Mesendoderm (in vitro differentiated cells): ENCODE measurements at regions not wholly inside any gene's neighbourhood (a gene's known extent, or its start where the extent isn't known, plus 50 kb on each side); places are given as distances from the start of the nearest gene placed in this dataset.

Experiments used
- DNase-seq: peaks from one replicate; pipeline ENCODE4 v3.0.0; 2013
- H2AK5ac ChIP-seq: 2 replicates; pipeline ENCODE4 v1.6.1; 2013; ENCODE audit warnings: low read length, inconsistent platforms
- H2BK120ac ChIP-seq: 2 replicates; pipeline ENCODE4 v1.6.1; 2013; ENCODE audit warnings: low read depth, mild to moderate bottlenecking, low read length, moderate library complexity, mixed read lengths
- H2BK15ac ChIP-seq: replicated peaks from 2 replicates; pipeline ENCODE4 v1.6.1; 2013; ENCODE audit warnings: low read depth, mild to moderate bottlenecking, moderate library complexity
- H2BK5ac ChIP-seq: 2 replicates; pipeline ENCODE4 v1.6.1; 2013; ENCODE audit warnings: low read length, inconsistent platforms
- H3K18ac ChIP-seq: 2 replicates; pipeline ENCODE4 v1.6.1; 2013; ENCODE audit warnings: mild to moderate bottlenecking, low read length, mixed read lengths
- H3K23ac ChIP-seq: one replicate; pipeline ENCODE4 v1.6.1; 2013; ENCODE audit warnings: low read length
- H3K27ac ChIP-seq: 2 replicates; pipeline ENCODE4 v1.5.1; 2013; ENCODE audit warnings: low read depth, mild to moderate bottlenecking, inconsistent platforms, low read length, moderate library complexity
- H3K27me3 ChIP-seq: 2 replicates; pipeline ENCODE4 v1.6.1; 2013; ENCODE audit warnings: low read length, control low read depth, mild to moderate bottlenecking, inconsistent platforms; ENCODE audit not compliant: insufficient read depth, poor library complexity
- H3K36me3 ChIP-seq: 2 replicates; pipeline ENCODE4 v1.6.1; 2013; ENCODE audit warnings: low read length, inconsistent platforms; ENCODE audit not compliant: control insufficient read depth, insufficient read depth
- H3K4ac ChIP-seq: one replicate; pipeline ENCODE4 v1.6.1; 2013; ENCODE audit warnings: low read depth, mild to moderate bottlenecking, low read length, moderate library complexity
- H3K4me1 ChIP-seq: 2 replicates; pipeline ENCODE4 v1.6.1; 2013; ENCODE audit warnings: low read depth, low read length, inconsistent platforms; ENCODE audit not compliant: control insufficient read depth
- H3K4me2 ChIP-seq: 2 replicates; pipeline ENCODE4 v1.6.1; 2013; ENCODE audit warnings: low read length
- H3K4me3 ChIP-seq: 2 replicates; pipeline ENCODE4 v1.5.1; 2013; ENCODE audit warnings: mild to moderate bottlenecking, low read length
- H3K56ac ChIP-seq: one replicate; pipeline ENCODE4 v1.6.1; 2013; ENCODE audit warnings: low read length
- H3K79me1 ChIP-seq: 2 replicates; pipeline ENCODE4 v1.6.1; 2013; ENCODE audit warnings: low read length, inconsistent platforms
- H3K79me2 ChIP-seq: 2 replicates; pipeline ENCODE4 v1.6.1; 2013; ENCODE audit warnings: mild to moderate bottlenecking, low read length; ENCODE audit not compliant: control insufficient read depth, insufficient read depth
- H3K9ac ChIP-seq: 2 replicates; pipeline ENCODE4 v1.6.1; 2013; ENCODE audit warnings: low read length, inconsistent platforms
- H4K5ac ChIP-seq: one replicate; pipeline ENCODE4 v1.6.1; 2013; ENCODE audit warnings: low read length
- H4K8ac ChIP-seq: one replicate; pipeline ENCODE4 v1.6.1; 2013; ENCODE audit warnings: low read depth, mild to moderate bottlenecking, control low read depth, low read length, moderate library complexity
- WGBS: extraction: QIAGEN DNeasy Blood & Tissue Kit; methylation state at CpG from one replicate; pipeline ENCODE4 v1.1.7; 2013; ENCODE audit warnings: low lambda C conversion rate, missing lambda C conversion rate; ENCODE audit not compliant: insufficient coverage; ENCODE audit errors: extremely low coverage; 5-methylcytosine and 5-hydroxymethylcytosine counted together

GRCh38 chr10:128859738-128860386 is 607.2 kb upstream of the MGMT start:
- Histone ChIP-seq H3K36me3 (no peaks in the 10 kb centered on the region), H2BK5ac (no peak overlapping the region), H3K4me2 (no peak overlapping the region), H3K4me1 (no peaks in the 10 kb centered on the region), H3K23ac (no peak overlapping the region), H3K27me3 (no peaks in the 10 kb centered on the region), H4K8ac (no peak overlapping the region), H3K18ac (no peak overlapping the region), H2BK15ac (no peak overlapping the region), H3K79me2 (no peaks in the 10 kb centered on the region), H2AK5ac (no peak overlapping the region), H2BK120ac (no peak overlapping the region), H3K9ac (no peak overlapping the region), H3K79me1 (no peaks in the 10 kb centered on the region), H3K4ac (no peak overlapping the region), H3K4me3 (no peak overlapping the region), H3K27ac (no peak overlapping the region), H4K5ac (no peak overlapping the region), H3K56ac (no peak overlapping the region)
- peak; percentile 48 for DNase-seq
- no CpG with 5 or more reads among the region's 8 CpGs for WGBS

- no peak overlapping the region for H4K5ac ChIP-seq
- H3K23ac ChIP-seq, result no peak overlapping the region
- no peak overlapping the region for H3K9ac ChIP-seq
- no peak overlapping the region for H4K8ac ChIP-seq
- H3K79me1 ChIP-seq, result no peaks in the 10 kb centered on the region
- no peaks in the 10 kb centered on the region for H3K36me3 ChIP-seq
- no peak overlapping the region for H3K27ac ChIP-seq
- H3K79me2 ChIP-seq, result no peaks in the 10 kb centered on the region
- H3K27me3 ChIP-seq, result no peaks in the 10 kb centered on the region
- no CpG with 5 or more reads among the region's 9 CpGs for WGBS
- no peak for DNase-seq
- H3K4ac ChIP-seq, result no peak overlapping the region
- no peak overlapping the region for H2BK5ac ChIP-seq
- no peak overlapping the region for H3K4me3 ChIP-seq
- H3K56ac ChIP-seq, result no peak overlapping the region
- H3K18ac ChIP-seq, result no peak overlapping the region
- no peak overlapping the region for H2AK5ac ChIP-seq
- no peaks in the 10 kb centered on the region for H3K4me1 ChIP-seq
- H3K4me2 ChIP-seq, result no peak overlapping the region
- no peak overlapping the region for H2BK15ac ChIP-seq
- no peak overlapping the region for H2BK120ac ChIP-seq
These were observed 606.5 kb upstream of the MGMT start for GRCh38 chr10:128860574-128860973.

DNA sequence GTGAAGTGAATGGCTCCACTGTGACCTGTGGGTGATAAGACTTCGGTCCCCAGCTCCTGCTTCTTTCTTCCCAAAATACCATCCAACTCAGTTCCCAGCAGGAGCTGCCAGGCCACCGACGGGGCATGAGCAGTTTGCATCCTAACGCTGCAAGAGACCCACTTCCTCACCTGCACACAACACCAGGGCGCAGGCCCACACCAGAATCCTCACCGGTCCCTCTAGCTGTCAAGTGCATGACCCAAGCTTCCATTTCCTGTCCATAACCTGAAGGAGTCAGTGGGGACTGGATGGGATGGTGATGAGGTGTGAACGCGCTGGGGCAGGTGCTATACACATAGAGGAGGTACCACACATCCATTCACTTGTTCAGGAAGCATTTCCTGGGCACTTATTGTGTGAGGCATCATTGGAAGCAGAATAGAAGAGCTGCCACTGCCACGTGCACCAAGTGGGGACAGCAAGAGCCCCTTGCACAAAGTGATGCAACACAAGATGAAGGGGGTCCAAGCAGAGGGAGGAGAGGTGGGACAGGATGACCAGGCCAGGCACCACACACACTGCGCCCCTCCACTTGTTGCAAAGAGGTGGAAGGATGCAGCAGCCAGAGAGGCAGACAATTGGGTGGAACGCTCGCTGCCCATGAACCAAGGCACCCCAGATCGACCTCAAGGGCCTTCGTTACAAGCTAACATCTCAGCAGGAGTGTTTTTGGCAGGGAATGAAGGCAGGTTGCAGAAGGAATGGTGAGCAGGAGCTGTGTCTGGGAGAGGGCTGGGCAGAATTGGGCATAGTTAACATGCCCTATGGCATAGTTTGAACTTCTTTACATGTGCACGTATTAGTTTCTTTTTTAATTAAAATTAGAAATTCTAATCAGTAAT is 605.8 kb upstream of the MGMT start:
- Histone ChIP-seq H3K79me2 (no peaks in the 10 kb centered on the region), H4K8ac (no peak overlapping the region), H3K27me3 (no peaks in the 10 kb centered on the region), H3K27ac (no peak overlapping the region), H3K4ac (no peak overlapping the region), H3K36me3 (no peaks in the 10 kb centered on the region), H4K5ac (no peak overlapping the region), H3K23ac (no peak overlapping the region), H3K9ac (no peak overlapping the region), H2BK15ac (no peak overlapping the region), H3K4me1 (no peaks in the 10 kb centered on the region), H2BK120ac (no peak overlapping the region), H3K4me3 (no peak overlapping the region), H3K79me1 (no peaks in the 10 kb centered on the region), H2AK5ac (no peak overlapping the region), H3K56ac (no peak overlapping the region), H3K18ac (no peak overlapping the region), H3K4me2 (no peak overlapping the region), H2BK5ac (no peak overlapping the region)
- DNase-seq, result no peak
- no CpG with 5 or more reads among the region's 15 CpGs for WGBS

DNA sequence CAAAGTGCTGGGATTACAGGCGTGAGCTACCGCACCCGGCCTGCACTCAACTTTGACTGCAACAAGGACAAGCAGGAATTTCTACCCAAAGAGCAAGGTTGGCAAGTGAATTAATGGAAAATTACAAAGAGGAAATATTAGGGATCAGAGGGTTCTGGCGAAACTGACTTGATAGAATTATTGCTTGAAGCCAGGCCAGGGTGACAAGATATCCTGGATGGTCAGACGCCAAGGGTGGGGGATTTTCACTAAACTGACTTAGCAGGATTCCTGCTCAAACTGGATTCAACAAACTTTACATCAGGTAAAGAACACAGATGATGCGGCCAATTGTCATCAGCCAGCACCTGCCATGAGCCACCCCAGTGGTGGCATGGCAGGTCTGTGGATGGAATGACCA is 603.6 kb upstream of the MGMT start:
- no peaks in the 10 kb centered on the region for H3K36me3 ChIP-seq
- H3K27ac ChIP-seq, result no peak overlapping the region
- no peak overlapping the region for H2BK120ac ChIP-seq
- no peaks in the 10 kb centered on the region for H3K79me2 ChIP-seq
- H4K5ac ChIP-seq, result no peak overlapping the region
- no peak overlapping the region for H3K18ac ChIP-seq
- H3K23ac ChIP-seq, result no peak overlapping the region
- no peak for DNase-seq
- no peak overlapping the region for H2BK15ac ChIP-seq
- no peak overlapping the region for H3K4ac ChIP-seq
- no peaks in the 10 kb centered on the region for H3K27me3 ChIP-seq
- WGBS, result no CpG with 5 or more reads among the region's 6 CpGs
- H3K9ac ChIP-seq, result no peak overlapping the region
- H3K56ac ChIP-seq, result no peak overlapping the region
- no peak overlapping the region for H2BK5ac ChIP-seq
- H3K79me1 ChIP-seq, result no peaks in the 10 kb centered on the region
- H3K4me3 ChIP-seq, result no peak overlapping the region
- H2AK5ac ChIP-seq, result no peak overlapping the region
- H3K4me1 ChIP-seq, result no peaks in the 10 kb centered on the region
- H4K8ac ChIP-seq, result no peak overlapping the region
- H3K4me2 ChIP-seq, result no peak overlapping the region

GRCh38 chr10:128863823-128864405 is 603.1 kb upstream of the MGMT start:
- no peak overlapping the region for H2AK5ac ChIP-seq
- no peak overlapping the region for H4K5ac ChIP-seq
- no peak overlapping the region for H2BK120ac ChIP-seq
- no peaks in the 10 kb centered on the region for H3K79me2 ChIP-seq
- no peak for DNase-seq
- WGBS, result no CpG with 5 or more reads among the region's 8 CpGs
- H3K23ac ChIP-seq, result no peak overlapping the region
- no peak overlapping the region for H2BK15ac ChIP-seq
- H3K4me1 ChIP-seq, result no peaks in the 10 kb centered on the region
- no peak overlapping the region for H3K9ac ChIP-seq
- no peak overlapping the region for H3K4me2 ChIP-seq
- H3K36me3 ChIP-seq, result no peaks in the 10 kb centered on the region
- no peak overlapping the region for H4K8ac ChIP-seq
- no peak overlapping the region for H3K27ac ChIP-seq
- no peak overlapping the region for H2BK5ac ChIP-seq
- H3K79me1 ChIP-seq, result no peaks in the 10 kb centered on the region
- no peak overlapping the region for H3K56ac ChIP-seq
- no peak overlapping the region for H3K4ac ChIP-seq
- H3K18ac ChIP-seq, result no peak overlapping the region
- no peak overlapping the region for H3K4me3 ChIP-seq
- no peaks in the 10 kb centered on the region for H3K27me3 ChIP-seq
